NB4 (cell line): ENCODE measurements at regions not wholly inside any gene's neighbourhood (a gene's known extent, or its start where the extent isn't known, plus 50 kb on each side); places are given as distances from the start of the nearest gene placed in this dataset.

Source experiments
- DNase-seq: peaks from one replicate; pipeline ENCODE4 v3.0.0; 2010; ENCODE audit warnings: low read depth
- H3K4me3 ChIP-seq: one replicate; pipeline ENCODE4 v1.5.1; 2011; ENCODE audit warnings: mild to moderate bottlenecking, low read depth, low read length, moderate library complexity
- CTCF ChIP-seq: IDR thresholded peaks from one replicate; pipeline ENCODE4 v1.5.1; 2012; ENCODE audit warnings: low read depth, low read length
- MAX ChIP-seq: IDR thresholded peaks from 2 replicates; pipeline ENCODE4 v1.6.1; 2011; ENCODE audit warnings: low read depth, low read length
- MYC ChIP-seq: IDR thresholded peaks from 2 replicates; pipeline ENCODE4 v1.6.1; 2011; ENCODE audit warnings: low read depth, low read length
- POLR2A ChIP-seq: IDR thresholded peaks from 2 replicates; pipeline ENCODE4 v1.6.1; 2011; ENCODE audit warnings: mild to moderate bottlenecking; ENCODE audit not compliant: insufficient read length; ENCODE audit errors: extremely low read depth

GRCh38 chr5:82909771-82910170, 167.4 kb downstream of the TMEM167A start:
- DNase-seq: no peak
- TF ChIP-seq POLR2A (no peak), MYC (no peak), MAX (no peak), CTCF (no peak)
- no peak overlapping the region for H3K4me3 ChIP-seq

- H3K4me3 ChIP-seq: no peak overlapping the region
- TF ChIP-seq CTCF: no peak
- no peak for TF ChIP-seq MYC
- no peak for TF ChIP-seq POLR2A
- no peak for TF ChIP-seq MAX
- no peak for DNase-seq
Measured at GRCh38 chr5:82905986-82906385, 171.2 kb downstream of the TMEM167A start.

- DNase-seq: no peak
- H3K4me3 ChIP-seq: no peak overlapping the region
- TF ChIP-seq CTCF (no peak), MAX (no peak), POLR2A (no peak), MYC (no peak)
Measured at GRCh38 chr5:82901281-82901888, 175.8 kb downstream of the TMEM167A start.

- DNase-seq: no peak
- no peak for TF ChIP-seq CTCF
- TF ChIP-seq MAX: no peak
- no peak for TF ChIP-seq MYC
- no peak for TF ChIP-seq POLR2A
- H3K4me3 ChIP-seq: no peak overlapping the region
Measured at GRCh38 chr5:82894716-82895115, 182.5 kb downstream of the TMEM167A start.

- no peak overlapping the region for H3K4me3 ChIP-seq
- no peak for DNase-seq
- TF ChIP-seq MAX (no peak), MYC (no peak), CTCF (no peak), POLR2A (no peak)
Measured at GRCh38 chr5:82889088-82889487, 188.1 kb downstream of the TMEM167A start.

GRCh38 chr5:82886911-82887310, 190.3 kb downstream of the TMEM167A start:
- no peak overlapping the region for H3K4me3 ChIP-seq
- no peak for DNase-seq
- TF ChIP-seq CTCF (no peak), POLR2A (no peak), MYC (no peak), MAX (no peak)
